ENCODE measurements at regions not wholly inside any gene's neighbourhood (a gene's known extent, or its start where the extent isn't known, plus 50 kb on each side); places are given as distances from the start of the nearest gene placed in this dataset.

- H3K27me3 ChIP-seq: peaks cover 16% of the 10 kb centered on the region
- no peak overlapping the region for H3K4me3 ChIP-seq
- H3K36me3 ChIP-seq (replicated peaks in 1 of 2): no peaks in the 10 kb centered on the region
- H3K4me1 ChIP-seq (replicated peaks in 1 of 2): no peaks in the 10 kb centered on the region
- intact Hi-C loops (cut with DNase I): no loop called here
- 78 to 82% (median 79%) methylated on average over 2 of the region's 2 CpGs for WGBS, 4 donors
- DNase-seq: no peak
- TF ChIP-seq POLR2A (IDR thresholded peaks at IDR 0.05) (no peak), CTCF (IDR thresholded peaks at IDR 0.05) (no peak)
- no peaks in the 10 kb centered on the region for H3K9me3 ChIP-seq (replicated peaks in 1 of 3)
- no peak overlapping the region for H3K27ac ChIP-seq
Observed at GRCh38 chrX:115939636-115940160, 230.8 kb upstream of the AGTR2 start.

GRCh38 chrX:115940348-115940747, 230.2 kb upstream of the AGTR2 start:
- Histone ChIP-seq H3K9me3 (replicated peaks in 1 of 3) (no peaks in the 10 kb centered on the region), H3K36me3 (replicated peaks in 1 of 2) (no peaks in the 10 kb centered on the region), H3K27me3 (peaks cover 14% of the 10 kb centered on the region), H3K27ac (no peak overlapping the region), H3K4me1 (replicated peaks in 1 of 2) (no peaks in the 10 kb centered on the region), H3K4me3 (no peak overlapping the region)
- no peak for DNase-seq
- TF ChIP-seq POLR2A (IDR thresholded peaks at IDR 0.05) (no peak), CTCF (IDR thresholded peaks at IDR 0.05) (no peak)
- intact Hi-C loops (cut with DNase I): no loop called here
- WGBS, 4 donors: 81 to 88% (median 86%) methylated on average over 2 of the region's 2 CpGs

- peaks cover 11% of the 10 kb centered on the region for H3K27me3 ChIP-seq
- H3K36me3 ChIP-seq (replicated peaks in 1 of 2): no peaks in the 10 kb centered on the region
- TF ChIP-seq POLR2A (IDR thresholded peaks at IDR 0.05) (no peak), CTCF (IDR thresholded peaks at IDR 0.05) (peak in 4 of 6 experiments; percentile 43 to 87 (median 54))
- WGBS, 4 donors: 26 to 73% (median 53%) methylated on average over 3 to 7 of the region's 7 CpGs
- no peak overlapping the region for H3K27ac ChIP-seq
- H3K4me1 ChIP-seq (replicated peaks in 1 of 2): no peaks in the 10 kb centered on the region
- intact Hi-C loops (cut with DNase I): no loop called here
- peak; percentile 19 to 93 (median 85) for DNase-seq
- no peaks in the 10 kb centered on the region for H3K9me3 ChIP-seq (replicated peaks in 1 of 3)
- H3K4me3 ChIP-seq: peak overlapping the region in 1 of 4 donors; percentile 45
Observed at GRCh38 chrX:115940888-115941332, 229.6 kb upstream of the AGTR2 start.

GRCh38 chrX:115941388-115941787, 229.2 kb upstream of the AGTR2 start:
- WGBS, 4 donors: 67 to 79% (median 72%) methylated on average over 3 of the region's 3 CpGs
- H3K4me1 ChIP-seq (replicated peaks in 1 of 2): no peaks in the 10 kb centered on the region
- intact Hi-C loops (cut with DNase I): no loop called here
- DNase-seq: no peak
- no peak overlapping the region for H3K27ac ChIP-seq
- TF ChIP-seq CTCF (IDR thresholded peaks at IDR 0.05): no peak
- no peak for TF ChIP-seq POLR2A (IDR thresholded peaks at IDR 0.05)
- H3K27me3 ChIP-seq: peaks cover 10% of the 10 kb centered on the region
- no peak overlapping the region for H3K4me3 ChIP-seq
- H3K36me3 ChIP-seq (replicated peaks in 1 of 2): no peaks in the 10 kb centered on the region
- H3K9me3 ChIP-seq (replicated peaks in 1 of 3): no peaks in the 10 kb centered on the region

Data from adrenal gland (tissue), 9 donors.